ENCODE measurements at regions not wholly inside any gene's neighbourhood (a gene's known extent, or its start where the extent isn't known, plus 50 kb on each side); places are given as distances from the start of the nearest gene placed in this dataset.

DNA sequence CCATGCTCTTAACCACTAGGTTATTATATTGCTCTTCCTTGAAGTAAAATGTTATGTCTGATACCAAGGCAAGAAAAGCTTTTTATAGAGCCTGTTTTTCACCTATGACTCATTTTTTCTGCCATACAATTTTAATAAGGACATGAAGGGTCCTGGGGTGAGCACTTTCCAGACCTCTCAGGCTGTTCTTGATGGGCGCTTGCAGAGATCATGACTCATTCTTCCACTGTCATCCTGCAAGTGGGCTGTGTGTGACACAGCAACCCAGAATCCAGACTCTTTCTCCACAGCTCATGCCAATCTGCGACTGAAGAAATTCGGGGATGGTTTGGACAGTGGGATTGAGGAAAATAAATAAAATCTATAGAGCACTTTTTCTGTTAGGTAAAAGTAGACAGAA lies 506.7 kb upstream of the NBEA start:
- no peak overlapping the region for H3K4me3 Mint-ChIP-seq
- Histone ChIP-seq H3K4me3 (ENCODE audit: control extremely low read depth in 1 of 5, extremely low read depth in 1 of 5, insufficient read depth in 1 of 5, low read depth in 2 of 5, low read length in 4 of 5) (no peak overlapping the region), H3K79me2 (ENCODE audit: control insufficient read depth, insufficient read depth, low read length) (no peaks in the 10 kb centered on the region), H3K9me3 (ENCODE audit: control extremely low read depth in 1 of 3, control insufficient read depth in 2 of 3, insufficient read depth in 1 of 3, low read length in 2 of 3) (no peaks in the 10 kb centered on the region), H3K27me3 (replicated peaks in 1 of 4; ENCODE audit: control extremely low read depth in 1 of 4, control insufficient read depth in 3 of 4, insufficient read depth in 4 of 4, low read length in 3 of 4) (no peaks in the 10 kb centered on the region), H3K9ac (ENCODE audit: low read length) (no peak overlapping the region), H4K20me1 (ENCODE audit: control insufficient read depth, insufficient read depth, low read length, poor library complexity, severe bottlenecking) (no peaks in the 10 kb centered on the region), H3K4me1 (ENCODE audit: control insufficient read depth in 2 of 2, insufficient read depth in 2 of 2, low read length in 2 of 2) (no peaks in the 10 kb centered on the region), H2AFZ (ENCODE audit: insufficient read depth, low read depth, low read length, poor library complexity, severe bottlenecking) (no peak overlapping the region), H3K36me3 (replicated peaks in 1 of 2; ENCODE audit: control extremely low read depth in 1 of 2, control insufficient read depth in 1 of 2, extremely low read depth in 1 of 2, insufficient read depth in 2 of 2, low read length in 1 of 2) (no peaks in the 10 kb centered on the region), H3K27ac (ENCODE audit: low read length in 2 of 2) (no peak overlapping the region), H3K4me2 (replicated peaks; ENCODE audit: low read depth, low read length, poor library complexity, severe bottlenecking) (no peak overlapping the region)
- 60% methylated on average over 1 of the region's 3 CpGs for WGBS (ENCODE audit: insufficient coverage)
- H3K27me3 Mint-ChIP-seq: no peaks in the 10 kb centered on the region
- ChIA-PET POLR2A (no interaction called here), CTCF (no interaction called here)
- no peak overlapping the region for H3K27ac Mint-ChIP-seq
- DNase-seq: no peak
- no peak for TF ChIP-seq EZH2 (IDR thresholded peaks at IDR 0.05; ENCODE audit: borderline replicate concordance, insufficient read depth, low read depth, low read length, poor library complexity, severe bottlenecking)
- TF ChIP-seq, protein P1, sequence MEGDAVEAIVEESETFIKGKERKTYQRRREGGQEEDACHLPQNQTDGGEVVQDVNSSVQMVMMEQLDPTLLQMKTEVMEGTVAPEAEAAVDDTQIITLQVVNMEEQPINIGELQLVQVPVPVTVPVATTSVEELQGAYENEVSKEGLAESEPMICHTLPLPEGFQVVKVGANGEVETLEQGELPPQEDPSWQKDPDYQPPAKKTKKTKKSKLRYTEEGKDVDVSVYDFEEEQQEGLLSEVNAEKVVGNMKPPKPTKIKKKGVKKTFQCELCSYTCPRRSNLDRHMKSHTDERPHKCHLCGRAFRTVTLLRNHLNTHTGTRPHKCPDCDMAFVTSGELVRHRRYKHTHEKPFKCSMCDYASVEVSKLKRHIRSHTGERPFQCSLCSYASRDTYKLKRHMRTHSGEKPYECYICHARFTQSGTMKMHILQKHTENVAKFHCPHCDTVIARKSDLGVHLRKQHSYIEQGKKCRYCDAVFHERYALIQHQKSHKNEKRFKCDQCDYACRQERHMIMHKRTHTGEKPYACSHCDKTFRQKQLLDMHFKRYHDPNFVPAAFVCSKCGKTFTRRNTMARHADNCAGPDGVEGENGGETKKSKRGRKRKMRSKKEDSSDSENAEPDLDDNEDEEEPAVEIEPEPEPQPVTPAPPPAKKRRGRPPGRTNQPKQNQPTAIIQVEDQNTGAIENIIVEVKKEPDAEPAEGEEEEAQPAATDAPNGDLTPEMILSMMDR (IDR thresholded peaks at IDR 0.05): no peak
- intact Hi-C loops (cut with micrococcal nuclease): no loop called here
- H3K9me3 Mint-ChIP-seq (ENCODE audit: insufficient read depth): peaks cover 2% of the 10 kb centered on the region
- ATAC-seq (ENCODE audit: low read depth): no peak
- no peaks in the 10 kb centered on the region for H3K4me1 Mint-ChIP-seq

DNA sequence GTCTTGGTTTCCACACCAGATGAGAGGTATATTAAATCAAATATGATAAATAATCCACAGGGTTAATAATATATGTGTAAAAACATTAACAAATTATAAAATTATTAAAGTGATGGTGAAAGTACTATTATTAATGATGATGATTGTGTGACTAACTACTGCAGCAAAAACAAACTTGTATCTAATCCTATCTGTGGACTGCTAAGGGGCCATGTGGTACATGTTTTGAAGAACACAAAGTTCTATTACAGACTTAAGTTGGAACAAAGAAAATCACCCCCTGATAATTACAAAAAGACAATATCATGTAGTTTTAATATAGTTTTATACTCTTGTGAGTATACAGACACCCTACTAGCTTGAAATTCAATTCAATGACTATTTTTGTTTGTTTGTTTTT lies 504.2 kb upstream of the NBEA start:
- H3K9me3 ChIP-seq (ENCODE audit: control extremely low read depth in 1 of 3, control insufficient read depth in 2 of 3, insufficient read depth in 1 of 3, low read length in 2 of 3): no peaks in the 10 kb centered on the region
- H3K36me3 ChIP-seq (replicated peaks in 1 of 2; ENCODE audit: control extremely low read depth in 1 of 2, control insufficient read depth in 1 of 2, extremely low read depth in 1 of 2, insufficient read depth in 2 of 2, low read length in 1 of 2): no peaks in the 10 kb centered on the region
- H3K4me2 ChIP-seq (replicated peaks; ENCODE audit: low read depth, low read length, poor library complexity, severe bottlenecking): no peak overlapping the region
- ATAC-seq (ENCODE audit: low read depth): no peak
- intact Hi-C loops (cut with micrococcal nuclease): no loop called here
- H3K27me3 ChIP-seq (replicated peaks in 1 of 4; ENCODE audit: control extremely low read depth in 1 of 4, control insufficient read depth in 3 of 4, insufficient read depth in 4 of 4, low read length in 3 of 4): no peaks in the 10 kb centered on the region
- Mint-ChIP-seq H3K4me3 (no peak overlapping the region), H3K27me3 (no peaks in the 10 kb centered on the region), H3K4me1 (no peaks in the 10 kb centered on the region), H3K9me3 (ENCODE audit: insufficient read depth) (no peaks in the 10 kb centered on the region), H3K27ac (no peak overlapping the region)
- no peaks in the 10 kb centered on the region for H3K79me2 ChIP-seq (ENCODE audit: control insufficient read depth, insufficient read depth, low read length)
- H2AFZ ChIP-seq (ENCODE audit: insufficient read depth, low read depth, low read length, poor library complexity, severe bottlenecking): no peak overlapping the region
- H3K9ac ChIP-seq (ENCODE audit: low read length): no peak overlapping the region
- TF ChIP-seq, protein P1 (IDR thresholded peaks at IDR 0.05): no peak
- no peak for TF ChIP-seq EZH2 (IDR thresholded peaks at IDR 0.05; ENCODE audit: borderline replicate concordance, insufficient read depth, low read depth, low read length, poor library complexity, severe bottlenecking)
- POLR2A ChIA-PET: no interaction called here
- CTCF ChIA-PET: no interaction called here
- H3K4me1 ChIP-seq (ENCODE audit: control insufficient read depth in 2 of 2, insufficient read depth in 2 of 2, low read length in 2 of 2): no peaks in the 10 kb centered on the region
- no peaks in the 10 kb centered on the region for H4K20me1 ChIP-seq (ENCODE audit: control insufficient read depth, insufficient read depth, low read length, poor library complexity, severe bottlenecking)
- DNase-seq: no peak
- H3K4me3 ChIP-seq (ENCODE audit: control extremely low read depth in 1 of 5, extremely low read depth in 1 of 5, insufficient read depth in 1 of 5, low read depth in 2 of 5, low read length in 4 of 5): no peak overlapping the region
- no peak overlapping the region for H3K27ac ChIP-seq (ENCODE audit: low read length in 2 of 2)
